ENCODE measurements at regions not wholly inside any gene's neighbourhood (a gene's known extent, or its start where the extent isn't known, plus 50 kb on each side); places are given as distances from the start of the nearest gene placed in this dataset.

GRCh38 chr1:5764959-5765358, 227.3 kb downstream of the NPHP4 start:
- no peak for FAIRE-seq
- no peak overlapping the region for H3K27ac ChIP-seq (ENCODE audit: low read depth in 2 of 2, low read length in 2 of 2)
- H3K36me3 ChIP-seq (ENCODE audit: control insufficient read depth in 2 of 3, insufficient read depth in 3 of 3, low read length in 3 of 3) = no peaks in the 10 kb centered on the region
- no peaks in the 10 kb centered on the region for H3K4me1 ChIP-seq (ENCODE audit: control insufficient read depth in 2 of 3, insufficient read depth in 2 of 3, low read depth in 1 of 3, low read length in 3 of 3)
- H3K9me3 ChIP-seq (ENCODE audit: control insufficient read depth in 2 of 3, insufficient read depth in 1 of 3, low read length in 3 of 3) = peaks cover 0 to 6% (median 2%) of the 10 kb centered on the region in 3 donors
- H3K4me3 ChIP-seq (ENCODE audit: low read length in 3 of 3) = no peak overlapping the region
- intact Hi-C loops (cut with DNase I) = no loop called here
- peak in 1 of 5 donors; percentile 57 for DNase-seq
- no peaks in the 10 kb centered on the region for H3K27me3 ChIP-seq (ENCODE audit: control insufficient read depth, insufficient read depth, low read length)
- H3K9ac ChIP-seq (ENCODE audit: low read length in 3 of 3) = no peak overlapping the region
- TF ChIP-seq, protein P1, sequence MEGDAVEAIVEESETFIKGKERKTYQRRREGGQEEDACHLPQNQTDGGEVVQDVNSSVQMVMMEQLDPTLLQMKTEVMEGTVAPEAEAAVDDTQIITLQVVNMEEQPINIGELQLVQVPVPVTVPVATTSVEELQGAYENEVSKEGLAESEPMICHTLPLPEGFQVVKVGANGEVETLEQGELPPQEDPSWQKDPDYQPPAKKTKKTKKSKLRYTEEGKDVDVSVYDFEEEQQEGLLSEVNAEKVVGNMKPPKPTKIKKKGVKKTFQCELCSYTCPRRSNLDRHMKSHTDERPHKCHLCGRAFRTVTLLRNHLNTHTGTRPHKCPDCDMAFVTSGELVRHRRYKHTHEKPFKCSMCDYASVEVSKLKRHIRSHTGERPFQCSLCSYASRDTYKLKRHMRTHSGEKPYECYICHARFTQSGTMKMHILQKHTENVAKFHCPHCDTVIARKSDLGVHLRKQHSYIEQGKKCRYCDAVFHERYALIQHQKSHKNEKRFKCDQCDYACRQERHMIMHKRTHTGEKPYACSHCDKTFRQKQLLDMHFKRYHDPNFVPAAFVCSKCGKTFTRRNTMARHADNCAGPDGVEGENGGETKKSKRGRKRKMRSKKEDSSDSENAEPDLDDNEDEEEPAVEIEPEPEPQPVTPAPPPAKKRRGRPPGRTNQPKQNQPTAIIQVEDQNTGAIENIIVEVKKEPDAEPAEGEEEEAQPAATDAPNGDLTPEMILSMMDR (IDR thresholded peaks at IDR 0.05; ENCODE audit: borderline replicate concordance, extremely low read depth, insufficient read depth) = no peak

- Histone ChIP-seq H3K36me3 (ENCODE audit: control insufficient read depth in 2 of 3, insufficient read depth in 3 of 3, low read length in 3 of 3) (no peaks in the 10 kb centered on the region), H3K4me1 (ENCODE audit: control insufficient read depth in 2 of 3, insufficient read depth in 2 of 3, low read depth in 1 of 3, low read length in 3 of 3) (no peaks in the 10 kb centered on the region), H3K9ac (ENCODE audit: low read length in 3 of 3) (no peak overlapping the region), H3K9me3 (ENCODE audit: control insufficient read depth in 2 of 3, insufficient read depth in 1 of 3, low read length in 3 of 3) (peaks cover 0 to 6% (median 2%) of the 10 kb centered on the region in 3 donors), H3K27me3 (ENCODE audit: control insufficient read depth, insufficient read depth, low read length) (no peaks in the 10 kb centered on the region), H3K4me3 (ENCODE audit: low read length in 3 of 3) (no peak overlapping the region), H3K27ac (ENCODE audit: low read depth in 2 of 2, low read length in 2 of 2) (no peak overlapping the region)
- intact Hi-C loops (cut with DNase I) = no loop called here
- DNase-seq = peak in 1 of 5 donors; percentile 52
- TF ChIP-seq, protein P1 (IDR thresholded peaks at IDR 0.05; ENCODE audit: borderline replicate concordance, extremely low read depth, insufficient read depth) = no peak
- no peak for FAIRE-seq
Observed at GRCh38 chr1:5764464-5764863, 227.8 kb downstream of the NPHP4 start.

- FAIRE-seq (no peak), DNase-seq (peak in 1 of 5 donors; percentile 46)
- Histone ChIP-seq H3K27ac (ENCODE audit: low read depth in 2 of 2, low read length in 2 of 2) (no peak overlapping the region), H3K36me3 (ENCODE audit: control insufficient read depth in 2 of 3, insufficient read depth in 3 of 3, low read length in 3 of 3) (no peaks in the 10 kb centered on the region), H3K27me3 (ENCODE audit: control insufficient read depth, insufficient read depth, low read length) (no peaks in the 10 kb centered on the region), H3K4me3 (ENCODE audit: low read length in 3 of 3) (no peak overlapping the region), H3K4me1 (ENCODE audit: control insufficient read depth in 2 of 3, insufficient read depth in 2 of 3, low read depth in 1 of 3, low read length in 3 of 3) (no peaks in the 10 kb centered on the region), H3K9ac (ENCODE audit: low read length in 3 of 3) (no peak overlapping the region), H3K9me3 (ENCODE audit: control insufficient read depth in 2 of 3, insufficient read depth in 1 of 3, low read length in 3 of 3) (peaks cover 0 to 6% (median 2%) of the 10 kb centered on the region in 3 donors)
- intact Hi-C loops (cut with DNase I) = no loop called here
- TF ChIP-seq, protein P1 (IDR thresholded peaks at IDR 0.05; ENCODE audit: borderline replicate concordance, extremely low read depth, insufficient read depth) = no peak
Observed at GRCh38 chr1:5763696-5764370, 228.4 kb downstream of the NPHP4 start.
